Thyroid gland (tissue), 4 donors: ENCODE measurements at regions not wholly inside any gene's neighbourhood (a gene's known extent, or its start where the extent isn't known, plus 50 kb on each side); places are given as distances from the start of the nearest gene placed in this dataset.

Experiments used
- POLR2A ChIP-seq, 2 donors: fragments of 450-650 bp; IDR thresholded peaks; one replicate each; pipeline ENCODE4 v1.6.1; 2017; ENCODE audit warnings: antibody characterized with exemption in 2 of 2, mild to moderate bottlenecking in 2 of 2, moderate library complexity in 1 of 2
- TF ChIP-seq, protein P1 (sequence below), 6 experiments: fragments of 200-600 bp in 3 of 6; fragments of 450-650 bp in 3 of 6; sonication (generic) in 3 of 6; IDR thresholded peaks; one replicate each; pipeline ENCODE4 v1.5.1; 2016 to 2019; ENCODE audit warnings: antibody characterized with exemption in 6 of 6, mild to moderate bottlenecking in 2 of 6, inconsistent platforms in 1 of 6, moderate library complexity in 1 of 6

DNA sequence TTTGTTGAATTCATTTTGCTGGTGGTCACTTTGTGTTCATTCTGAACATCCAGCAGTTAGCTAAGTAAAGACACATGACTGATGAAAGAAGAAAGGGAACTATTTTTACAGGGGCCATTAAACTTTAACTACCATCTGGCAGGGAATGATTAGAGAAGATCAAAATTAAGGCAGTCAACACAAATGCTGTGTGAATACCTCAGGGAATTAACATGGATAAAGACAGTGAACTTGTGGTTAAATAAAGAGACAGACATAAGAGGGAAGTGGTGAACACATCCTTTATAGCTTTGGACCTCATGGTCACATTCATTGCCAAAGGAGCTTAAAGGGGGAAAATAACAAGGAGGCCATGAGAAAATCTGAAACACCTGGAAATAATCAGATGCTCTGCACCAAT, 52.6 kb upstream of the ATP5MC3 start:
- TF ChIP-seq, protein P1, sequence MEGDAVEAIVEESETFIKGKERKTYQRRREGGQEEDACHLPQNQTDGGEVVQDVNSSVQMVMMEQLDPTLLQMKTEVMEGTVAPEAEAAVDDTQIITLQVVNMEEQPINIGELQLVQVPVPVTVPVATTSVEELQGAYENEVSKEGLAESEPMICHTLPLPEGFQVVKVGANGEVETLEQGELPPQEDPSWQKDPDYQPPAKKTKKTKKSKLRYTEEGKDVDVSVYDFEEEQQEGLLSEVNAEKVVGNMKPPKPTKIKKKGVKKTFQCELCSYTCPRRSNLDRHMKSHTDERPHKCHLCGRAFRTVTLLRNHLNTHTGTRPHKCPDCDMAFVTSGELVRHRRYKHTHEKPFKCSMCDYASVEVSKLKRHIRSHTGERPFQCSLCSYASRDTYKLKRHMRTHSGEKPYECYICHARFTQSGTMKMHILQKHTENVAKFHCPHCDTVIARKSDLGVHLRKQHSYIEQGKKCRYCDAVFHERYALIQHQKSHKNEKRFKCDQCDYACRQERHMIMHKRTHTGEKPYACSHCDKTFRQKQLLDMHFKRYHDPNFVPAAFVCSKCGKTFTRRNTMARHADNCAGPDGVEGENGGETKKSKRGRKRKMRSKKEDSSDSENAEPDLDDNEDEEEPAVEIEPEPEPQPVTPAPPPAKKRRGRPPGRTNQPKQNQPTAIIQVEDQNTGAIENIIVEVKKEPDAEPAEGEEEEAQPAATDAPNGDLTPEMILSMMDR (IDR thresholded peaks at IDR 0.05), result no peak
- no peak for TF ChIP-seq POLR2A (IDR thresholded peaks at IDR 0.05)
